Skeletal muscle satellite cell (primary cell): ENCODE measurements at regions not wholly inside any gene's neighbourhood (a gene's known extent, or its start where the extent isn't known, plus 50 kb on each side); places are given as distances from the start of the nearest gene placed in this dataset.
"Not testable (repeated sequence)": the region's sequence is repeated elsewhere in the genome, so short reads cannot be mapped to it uniquely, and the experiment has no call there.

ENCODE experiments used
- H3K27me3 ChIP-seq: 2 replicates; pipeline ENCODE4 v1.7.0; 2013; ENCODE audit warnings: low read length; ENCODE audit not compliant: control insufficient read depth, insufficient read depth
- H3K36me3 ChIP-seq: 2 replicates; pipeline ENCODE4 v1.7.0; 2013; ENCODE audit warnings: mild to moderate bottlenecking, control low read depth, low read length; ENCODE audit not compliant: insufficient read depth
- H3K4me1 ChIP-seq: 2 replicates; pipeline ENCODE4 v1.7.0; 2013; ENCODE audit warnings: low read length; ENCODE audit not compliant: control insufficient read depth, insufficient read depth
- H3K4me2 ChIP-seq: 2 replicates; pipeline ENCODE4 v1.7.0; 2013; ENCODE audit warnings: mild to moderate bottlenecking, low read length
- H3K4me3 ChIP-seq: 2 replicates; pipeline ENCODE4 v1.7.0; 2013; ENCODE audit warnings: low read length
- H3K9ac ChIP-seq: 2 replicates; pipeline ENCODE4 v1.7.0; 2013; ENCODE audit warnings: mild to moderate bottlenecking, low read depth, low read length, moderate library complexity
- H3K9me3 ChIP-seq: replicated peaks from 2 replicates; pipeline ENCODE4 v1.7.0; 2013; ENCODE audit warnings: mild to moderate bottlenecking, control low read depth, low read length

DNA sequence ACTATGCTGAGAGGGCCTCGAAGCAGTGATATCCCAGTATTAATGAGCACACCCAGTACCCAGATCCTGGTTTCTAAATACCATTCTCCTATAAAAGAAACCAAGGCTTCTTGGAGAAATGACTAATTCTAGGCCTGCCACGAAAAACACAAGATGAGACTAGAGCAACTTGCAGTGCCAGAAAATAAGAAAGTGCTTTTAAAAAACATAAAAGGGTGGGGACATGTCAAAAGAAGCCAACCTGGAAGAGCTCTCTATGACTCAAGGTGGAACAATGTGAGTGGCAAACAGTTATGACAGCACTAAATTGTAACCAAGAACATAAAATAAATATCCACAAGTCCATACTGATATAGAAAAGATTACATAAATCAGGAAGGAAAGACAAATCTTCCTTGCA, 153.2 kb upstream of the KCNJ18 start:
- Histone ChIP-seq H3K4me1 (no peaks in the 10 kb centered on the region), H3K4me3 (no peak overlapping the region), H3K36me3 (peaks cover 30% of the 10 kb centered on the region), H3K9ac (no peak overlapping the region), H3K27me3 (no peaks in the 10 kb centered on the region), H3K9me3 (peaks cover 5% of the 10 kb centered on the region), H3K4me2 (no peak overlapping the region)

DNA sequence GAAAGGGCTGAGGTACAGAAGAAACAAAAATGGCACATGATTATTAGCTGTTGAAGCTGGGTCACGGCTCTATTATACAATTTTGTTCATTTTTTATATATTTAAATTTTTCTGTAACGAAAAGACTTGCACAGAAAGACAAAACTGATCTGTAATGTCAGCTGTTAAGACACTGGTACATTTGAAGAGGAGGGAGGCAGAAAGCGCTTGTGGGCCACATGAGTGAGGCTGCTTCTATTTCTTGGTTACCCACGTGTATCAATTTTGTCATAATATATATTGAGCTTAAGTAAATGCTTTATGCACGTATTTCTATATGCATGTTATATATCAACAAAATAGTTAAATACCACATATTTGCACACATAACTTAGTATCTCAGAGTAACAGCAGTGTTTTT, 151.8 kb upstream of the KCNJ18 start:
- Histone ChIP-seq H3K27me3 (no peaks in the 10 kb centered on the region), H3K9ac (no peak overlapping the region), H3K9me3 (peaks cover 5% of the 10 kb centered on the region), H3K36me3 (peaks cover 24% of the 10 kb centered on the region), H3K4me3 (no peak overlapping the region), H3K4me2 (no peak overlapping the region), H3K4me1 (no peaks in the 10 kb centered on the region)

DNA sequence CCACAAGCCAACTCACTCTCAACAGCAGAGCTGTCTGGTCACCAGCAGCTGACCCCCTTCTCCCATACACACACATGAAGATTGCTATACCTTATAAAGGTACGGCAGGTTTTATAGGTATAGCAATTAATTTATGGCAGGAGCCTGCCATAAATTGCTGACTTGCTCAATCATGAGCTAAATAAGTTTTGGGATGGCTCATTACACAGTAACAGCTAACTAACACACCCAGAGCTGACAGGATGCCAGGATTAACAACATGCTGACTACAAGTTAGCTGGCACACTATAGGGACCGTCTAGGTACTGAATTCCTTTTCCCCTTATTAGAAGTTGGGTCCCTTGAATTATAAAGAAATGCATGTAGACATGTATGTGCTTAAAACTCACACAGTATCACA, 150.3 kb upstream of the KCNJ18 start:
- Histone ChIP-seq H3K36me3 (peaks cover 30% of the 10 kb centered on the region), H3K9me3 (peaks cover 4% of the 10 kb centered on the region), H3K9ac (no peak overlapping the region), H3K4me2 (no peak overlapping the region), H3K4me3 (no peak overlapping the region), H3K27me3 (no peaks in the 10 kb centered on the region), H3K4me1 (no peaks in the 10 kb centered on the region)

DNA sequence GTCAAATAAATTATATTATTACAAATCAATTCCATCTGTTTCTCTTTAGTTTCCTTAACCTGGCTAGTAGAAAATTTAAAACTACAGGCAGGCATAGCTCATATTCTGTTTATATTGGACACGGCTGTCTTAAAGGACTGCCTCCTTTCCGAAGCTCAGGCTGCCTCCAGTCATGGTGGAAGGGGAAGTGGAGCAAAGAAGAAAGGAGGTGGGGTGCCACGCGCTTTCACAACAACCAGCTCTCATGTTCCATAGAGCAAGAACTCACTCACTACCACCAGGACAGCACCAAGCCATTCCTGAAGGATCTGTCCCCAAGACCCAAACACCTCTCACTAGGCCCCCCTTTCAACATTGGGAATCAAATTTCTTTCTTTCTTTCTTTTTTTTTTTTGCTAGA, 149.3 kb upstream of the KCNJ18 start:
- Histone ChIP-seq H3K36me3 (peaks cover 30% of the 10 kb centered on the region), H3K27me3 (no peaks in the 10 kb centered on the region), H3K4me1 (no peaks in the 10 kb centered on the region), H3K4me2 (no peak overlapping the region), H3K9ac (no peak overlapping the region), H3K9me3 (no peaks in the 10 kb centered on the region), H3K4me3 (no peak overlapping the region)

DNA sequence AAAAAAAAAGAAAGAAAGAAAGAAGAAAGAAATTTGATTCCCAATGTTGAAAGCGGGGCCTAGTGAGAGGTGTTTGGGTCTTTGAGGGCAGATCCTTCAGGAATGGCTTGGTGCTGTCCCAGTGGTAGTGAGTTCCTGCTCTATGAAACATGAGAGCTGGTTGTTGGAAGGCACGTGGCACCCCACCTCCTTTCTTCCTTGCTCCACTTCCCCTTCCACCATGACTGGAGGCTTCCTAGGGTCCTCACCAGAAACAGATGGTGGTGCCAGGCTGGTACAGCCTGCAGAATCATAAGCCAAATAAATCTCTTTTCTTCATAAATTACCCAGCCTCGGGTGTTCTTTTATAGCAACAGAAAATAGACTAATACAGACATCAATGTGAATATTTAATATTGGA, 147.3 kb upstream of the KCNJ18 start:
- Histone ChIP-seq H3K36me3 (peaks cover 24% of the 10 kb centered on the region), H3K27me3 (no peaks in the 10 kb centered on the region), H3K9ac (no peak overlapping the region), H3K4me1 (peaks cover 10% of the 10 kb centered on the region), H3K4me3 (no peak overlapping the region), H3K4me2 (no peak overlapping the region), H3K9me3 (no peaks in the 10 kb centered on the region)

DNA sequence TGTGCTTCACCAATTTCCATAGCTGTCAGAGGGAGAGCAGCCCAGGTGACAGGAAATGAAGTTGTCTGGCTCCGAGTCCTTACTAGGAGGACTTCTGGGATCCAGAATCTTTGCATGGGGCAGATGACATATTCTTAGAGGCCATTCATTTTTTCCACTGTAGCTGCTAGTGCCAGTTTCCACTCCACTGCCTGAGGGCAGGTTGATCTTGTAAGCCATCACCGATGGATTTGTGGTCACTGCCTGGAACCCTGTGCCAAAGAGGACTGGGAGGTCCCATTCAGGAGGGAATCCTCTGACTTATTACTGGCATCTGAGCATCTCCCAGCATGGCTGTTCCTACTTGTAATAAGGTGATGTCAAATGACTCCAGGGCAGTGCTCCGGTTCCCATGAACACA, 144.1 kb upstream of the KCNJ18 start:
- H3K36me3 ChIP-seq, result peaks cover 11% of the 10 kb centered on the region
- no peak overlapping the region for H3K4me3 ChIP-seq
- no peaks in the 10 kb centered on the region for H3K27me3 ChIP-seq
- H3K4me2 ChIP-seq, result no peak overlapping the region
- peaks cover 18% of the 10 kb centered on the region for H3K4me1 ChIP-seq
- no peak overlapping the region for H3K9ac ChIP-seq
- no peaks in the 10 kb centered on the region for H3K9me3 ChIP-seq

DNA sequence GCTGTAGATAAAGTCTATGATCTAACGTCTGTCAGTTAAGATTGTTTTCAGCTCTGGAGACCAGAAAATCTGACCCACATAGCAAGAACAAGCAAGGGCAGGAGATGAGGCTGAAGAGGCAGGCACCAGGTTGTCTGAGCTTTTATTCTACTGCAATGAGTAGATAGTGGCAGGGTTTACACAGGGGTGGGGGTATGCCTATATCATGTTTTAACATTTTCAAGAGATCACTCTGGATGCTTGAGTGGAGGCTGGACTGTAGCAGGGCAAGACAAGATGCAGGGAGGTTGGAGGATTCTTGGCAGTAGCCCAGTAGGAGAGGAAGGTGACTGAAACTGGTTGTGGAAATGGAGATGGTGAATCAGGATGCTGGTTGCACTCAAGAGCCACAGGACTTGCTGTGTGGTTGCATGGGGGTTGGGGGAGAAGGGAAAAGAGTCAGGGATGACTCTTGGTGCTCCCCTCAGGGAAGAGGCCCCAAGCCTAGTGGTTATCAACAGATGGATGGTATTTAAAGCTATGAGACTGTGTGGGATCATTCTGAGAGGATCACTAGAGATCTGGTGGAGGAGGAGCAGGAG, 143.1 kb upstream of the KCNJ18 start:
- no peaks in the 10 kb centered on the region for H3K9me3 ChIP-seq
- H3K9ac ChIP-seq, result no peak overlapping the region
- peak overlapping the region; percentile 51 for H3K4me2 ChIP-seq
- peak overlapping the region; percentile 42 for H3K4me3 ChIP-seq
- no peaks in the 10 kb centered on the region for H3K27me3 ChIP-seq
- peaks cover 18% of the 10 kb centered on the region for H3K4me1 ChIP-seq
- peaks cover 11% of the 10 kb centered on the region for H3K36me3 ChIP-seq

DNA sequence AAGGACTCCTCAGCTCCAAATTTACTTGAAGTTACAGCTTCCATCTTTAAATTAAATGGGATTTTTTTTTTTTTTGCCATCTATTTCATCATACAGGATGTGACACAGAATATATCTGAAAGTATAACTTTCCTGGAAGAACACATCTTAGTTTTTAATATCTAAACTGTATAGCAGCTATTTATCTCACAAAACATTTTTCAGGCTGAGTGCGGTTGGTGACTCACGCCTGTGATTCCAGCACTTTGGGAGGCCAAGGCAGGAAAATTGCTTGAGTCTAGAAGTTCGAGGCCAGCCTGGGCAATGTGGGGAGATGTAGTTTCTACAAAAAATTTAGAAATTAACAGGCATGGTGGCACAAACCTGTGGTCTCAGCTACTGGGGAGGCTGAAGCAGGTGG, 142.3 kb upstream of the KCNJ18 start:
- H3K4me1 ChIP-seq, result peaks cover 18% of the 10 kb centered on the region
- not testable (repeated sequence) for H3K9me3 ChIP-seq, H3K36me3 ChIP-seq, H3K9ac ChIP-seq, H3K27me3 ChIP-seq
- peak overlapping the region; percentile 89 for H3K4me3 ChIP-seq
- peak overlapping the region; percentile 95 for H3K4me2 ChIP-seq

DNA sequence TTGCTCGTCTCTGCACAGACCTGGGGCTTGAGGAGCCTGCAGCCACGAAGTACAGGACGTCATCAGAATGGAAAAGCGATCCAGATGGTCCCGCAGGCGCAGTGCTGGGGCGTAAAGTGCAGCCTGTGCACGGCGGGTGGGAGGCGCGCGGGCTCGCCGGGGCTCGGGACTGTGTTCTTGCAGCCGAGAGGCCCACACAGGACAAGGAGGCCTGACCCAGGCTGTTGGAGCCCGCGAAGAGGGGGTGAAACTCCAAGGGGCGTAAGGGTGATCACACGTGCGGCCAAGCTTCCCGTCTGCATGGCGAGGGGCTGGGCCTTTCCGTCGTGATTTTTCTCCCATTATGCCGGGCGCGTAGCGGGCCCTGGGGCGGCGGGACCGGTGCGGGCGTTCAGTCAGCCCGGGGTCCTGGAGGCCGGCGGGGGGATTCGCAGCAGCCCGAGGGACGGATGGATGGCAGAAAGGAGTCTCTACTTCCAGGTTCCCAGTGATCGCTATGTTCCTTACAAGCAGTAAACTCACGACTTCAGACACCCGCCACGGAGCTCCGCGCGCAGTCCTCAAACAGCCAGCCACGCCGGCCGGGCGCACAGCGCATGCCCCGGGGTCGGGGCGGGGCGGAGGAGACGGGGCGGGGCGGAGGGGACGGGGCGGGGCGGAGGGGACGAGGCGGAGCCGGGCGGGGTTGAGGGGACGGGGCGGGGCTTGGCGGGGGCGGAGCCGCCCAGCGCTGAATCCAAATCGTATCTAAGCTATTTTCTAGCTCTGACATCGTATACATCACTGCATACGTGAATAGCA, 141.0 kb upstream of the KCNJ18 start:
- H3K4me2 ChIP-seq, result peak overlapping the region; percentile 95
- peak overlapping the region; percentile 89 for H3K4me3 ChIP-seq
- no peaks in the 10 kb centered on the region for H3K9me3 ChIP-seq
- H3K27me3 ChIP-seq, result no peaks in the 10 kb centered on the region
- peaks cover 18% of the 10 kb centered on the region for H3K4me1 ChIP-seq
- H3K9ac ChIP-seq, result peak overlapping the region; percentile 91
- no peaks in the 10 kb centered on the region for H3K36me3 ChIP-seq

DNA sequence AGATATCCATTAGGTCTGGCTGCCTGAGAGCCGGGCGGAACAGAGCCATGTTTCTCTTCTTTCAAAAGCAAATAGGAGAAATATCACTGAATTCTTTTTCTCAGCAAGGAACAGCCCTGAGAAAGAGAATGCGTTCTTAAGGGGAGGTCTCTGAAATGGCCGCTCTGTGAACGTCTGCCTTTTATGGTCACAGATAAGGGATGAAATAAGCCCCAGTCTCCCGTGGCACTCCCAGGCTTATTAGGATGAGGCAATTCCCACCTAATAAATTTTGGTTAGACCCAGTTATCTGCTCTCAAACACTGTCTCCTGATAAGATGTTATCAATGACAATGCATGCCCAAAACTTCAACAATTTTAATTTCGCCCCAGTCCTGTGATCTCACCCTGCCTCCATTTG, 133.4 kb upstream of the KCNJ18 start:
- H3K4me3 ChIP-seq, H3K4me2 ChIP-seq: not testable (repeated sequence)

DNA sequence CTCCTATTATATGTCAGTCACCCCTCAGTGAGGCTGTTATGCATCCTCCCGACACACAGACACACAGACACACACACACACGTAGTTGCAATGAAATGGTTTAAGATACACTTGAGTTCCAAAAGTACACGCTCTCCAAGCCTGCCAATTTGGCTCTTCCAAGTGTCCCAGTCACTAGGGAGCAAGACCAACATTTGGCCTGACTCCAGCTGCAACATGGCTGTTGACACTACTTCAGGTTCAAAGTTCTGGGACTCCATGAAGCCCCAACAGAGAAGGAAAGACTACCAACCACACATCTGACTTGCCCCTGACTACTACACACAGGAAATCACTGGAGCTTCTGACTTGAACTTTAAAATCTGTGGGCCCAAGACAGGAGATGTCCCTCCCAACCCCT, 128.1 kb upstream of the KCNJ18 start:
- no peak overlapping the region for H3K4me2 ChIP-seq
- no peaks in the 10 kb centered on the region for H3K36me3 ChIP-seq
- H3K9me3 ChIP-seq, result no peaks in the 10 kb centered on the region
- no peak overlapping the region for H3K4me3 ChIP-seq
- no peaks in the 10 kb centered on the region for H3K27me3 ChIP-seq
- no peak overlapping the region for H3K9ac ChIP-seq
- H3K4me1 ChIP-seq, result no peaks in the 10 kb centered on the region

More for the DNA sequence above, 133.4 kb upstream of the KCNJ18 start:
- not testable (repeated sequence) for H3K36me3 ChIP-seq, H3K27me3 ChIP-seq, H3K9me3 ChIP-seq, H3K9ac ChIP-seq, H3K4me1 ChIP-seq

DNA sequence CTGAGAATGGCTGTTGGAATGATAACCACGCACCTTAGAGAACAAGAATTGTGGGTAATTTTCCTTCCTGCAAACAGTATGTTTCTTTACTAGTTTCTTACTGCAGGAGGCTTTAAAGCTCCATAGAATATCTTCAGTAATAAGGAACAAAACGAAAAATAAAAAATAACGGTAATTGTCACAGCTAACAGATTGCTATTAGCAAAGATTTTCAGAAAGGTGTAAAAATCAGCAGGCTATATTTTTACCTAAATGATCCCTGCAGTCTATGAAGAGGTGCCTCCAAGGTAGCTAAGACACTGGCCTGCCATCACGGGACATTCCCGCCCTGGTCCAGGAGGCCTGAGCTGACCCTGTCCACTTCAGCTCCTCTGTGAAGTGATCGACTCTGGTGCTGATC, 127.6 kb upstream of the KCNJ18 start:
- not testable (repeated sequence) for H3K4me3 ChIP-seq, H3K9me3 ChIP-seq, H3K36me3 ChIP-seq, H3K27me3 ChIP-seq, H3K9ac ChIP-seq, H3K4me2 ChIP-seq, H3K4me1 ChIP-seq
